K562 (cell line): ENCODE measurements at regions not wholly inside any gene's neighbourhood (a gene's known extent, or its start where the extent isn't known, plus 50 kb on each side); places are given as distances from the start of the nearest gene placed in this dataset.

Source experiments
- GTF2B ChIP-seq: IDR thresholded peaks from 2 replicates; pipeline ENCODE4 v1.6.1; 2011; ENCODE audit not compliant: insufficient read length; ENCODE audit errors: extremely low read depth
- KLF6 ChIP-seq: fragments of 250-450 bp; sonication (Bioruptor Pico); IDR thresholded peaks from 2 replicates; pipeline ENCODE4 v1.4.0; 2020; ENCODE audit warnings: mild to moderate bottlenecking, moderate library complexity, borderline replicate concordance
- SMAD3 ChIP-seq: fragments of 450-650 bp; formaldehyde crosslinking; conservative IDR thresholded peaks from 2 replicates; pipeline ENCODE4 v1.4.0; 2020; ENCODE audit warnings: mild to moderate bottlenecking
- STAG1 ChIP-seq: sonication (generic); formaldehyde crosslinking; IDR thresholded peaks from 2 replicates; pipeline ENCODE4 v1.5.0; 2020; ENCODE audit warnings: missing genetic modification reagents, borderline replicate concordance
- ZBED1 ChIP-seq: IDR thresholded peaks from 2 replicates; pipeline ENCODE4 v1.6.1; 2014
- ZNF780A ChIP-seq: fragments of 250-450 bp; sonication (Bioruptor Pico); IDR thresholded peaks from 2 replicates; pipeline ENCODE4 v1.5.0; 2021; ENCODE audit warnings: mild to moderate bottlenecking
- ZZZ3 ChIP-seq: fragments of 450-650 bp; IDR thresholded peaks from 2 replicates; pipeline ENCODE4 v1.6.1; 2016; ENCODE audit warnings: antibody characterized with exemption, mild to moderate bottlenecking, moderate library complexity
- TF ChIP-seq, protein P1 (sequence below): sonication (generic); formaldehyde crosslinking; IDR thresholded peaks from 2 replicates; pipeline ENCODE4 v1.8.1; 2023; ENCODE audit warnings: mild to moderate bottlenecking, missing genetic modification reagents
- TF ChIP-seq, protein P2 (sequence below): fragments of 250-450 bp; sonication (Bioruptor Pico); IDR thresholded peaks from 2 replicates; pipeline ENCODE4 v1.4.0; 2020; ENCODE audit warnings: mild to moderate bottlenecking
- TF ChIP-seq, protein P3 (sequence below): sonication (generic); formaldehyde crosslinking; IDR thresholded peaks from 2 replicates; pipeline ENCODE4 v1.9.0; 2022; ENCODE audit warnings: mild to moderate bottlenecking, missing genetic modification reagents

DNA sequence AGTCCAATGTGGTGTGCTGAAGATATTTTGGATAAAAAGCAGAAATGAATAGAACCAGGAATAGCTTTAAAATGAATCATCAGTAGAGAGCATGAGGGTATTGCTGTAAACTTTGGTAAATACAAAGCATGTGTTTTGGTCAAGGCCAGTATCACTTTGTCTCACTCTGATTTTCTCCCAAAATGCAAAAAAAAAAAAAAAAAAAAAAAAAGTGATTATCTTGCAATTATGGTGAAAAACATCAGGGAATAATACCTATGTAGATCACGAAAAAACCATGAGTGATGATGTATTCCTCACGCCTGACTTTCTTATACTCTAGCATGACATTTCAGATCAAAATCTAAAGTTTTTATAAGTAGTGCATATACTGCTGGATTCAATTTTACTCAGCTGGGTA, 897.9 kb upstream of the FAT3 start (continued):
- TF ChIP-seq, protein P1, sequence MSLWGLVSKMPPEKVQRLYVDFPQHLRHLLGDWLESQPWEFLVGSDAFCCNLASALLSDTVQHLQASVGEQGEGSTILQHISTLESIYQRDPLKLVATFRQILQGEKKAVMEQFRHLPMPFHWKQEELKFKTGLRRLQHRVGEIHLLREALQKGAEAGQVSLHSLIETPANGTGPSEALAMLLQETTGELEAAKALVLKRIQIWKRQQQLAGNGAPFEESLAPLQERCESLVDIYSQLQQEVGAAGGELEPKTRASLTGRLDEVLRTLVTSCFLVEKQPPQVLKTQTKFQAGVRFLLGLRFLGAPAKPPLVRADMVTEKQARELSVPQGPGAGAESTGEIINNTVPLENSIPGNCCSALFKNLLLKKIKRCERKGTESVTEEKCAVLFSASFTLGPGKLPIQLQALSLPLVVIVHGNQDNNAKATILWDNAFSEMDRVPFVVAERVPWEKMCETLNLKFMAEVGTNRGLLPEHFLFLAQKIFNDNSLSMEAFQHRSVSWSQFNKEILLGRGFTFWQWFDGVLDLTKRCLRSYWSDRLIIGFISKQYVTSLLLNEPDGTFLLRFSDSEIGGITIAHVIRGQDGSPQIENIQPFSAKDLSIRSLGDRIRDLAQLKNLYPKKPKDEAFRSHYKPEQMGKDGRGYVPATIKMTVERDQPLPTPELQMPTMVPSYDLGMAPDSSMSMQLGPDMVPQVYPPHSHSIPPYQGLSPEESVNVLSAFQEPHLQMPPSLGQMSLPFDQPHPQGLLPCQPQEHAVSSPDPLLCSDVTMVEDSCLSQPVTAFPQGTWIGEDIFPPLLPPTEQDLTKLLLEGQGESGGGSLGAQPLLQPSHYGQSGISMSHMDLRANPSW: no peak
- TF ChIP-seq GTF2B (no peak), KLF6 (CRISPR knock-in tag) (no peak), SMAD3 (CRISPR knock-in tag) (no peak), ZBED1 (no peak), ZNF780A (CRISPR knock-in tag) (no peak), ZZZ3 (no peak), STAG1 (no peak)
- TF ChIP-seq, protein P2, sequence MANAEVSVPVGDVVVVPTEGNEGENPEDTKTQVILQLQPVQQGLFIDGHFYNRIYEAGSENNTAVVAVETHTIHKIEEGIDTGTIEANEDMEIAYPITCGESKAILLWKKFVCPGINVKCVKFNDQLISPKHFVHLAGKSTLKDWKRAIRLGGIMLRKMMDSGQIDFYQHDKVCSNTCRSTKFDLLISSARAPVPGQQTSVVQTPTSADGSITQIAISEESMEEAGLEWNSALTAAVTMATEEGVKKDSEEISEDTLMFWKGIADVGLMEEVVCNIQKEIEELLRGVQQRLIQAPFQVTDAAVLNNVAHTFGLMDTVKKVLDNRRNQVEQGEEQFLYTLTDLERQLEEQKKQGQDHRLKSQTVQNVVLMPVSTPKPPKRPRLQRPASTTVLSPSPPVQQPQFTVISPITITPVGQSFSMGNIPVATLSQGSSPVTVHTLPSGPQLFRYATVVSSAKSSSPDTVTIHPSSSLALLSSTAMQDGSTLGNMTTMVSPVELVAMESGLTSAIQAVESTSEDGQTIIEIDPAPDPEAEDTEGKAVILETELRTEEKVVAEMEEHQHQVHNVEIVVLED (CRISPR knock-in tag): no peak
- TF ChIP-seq, protein P3, sequence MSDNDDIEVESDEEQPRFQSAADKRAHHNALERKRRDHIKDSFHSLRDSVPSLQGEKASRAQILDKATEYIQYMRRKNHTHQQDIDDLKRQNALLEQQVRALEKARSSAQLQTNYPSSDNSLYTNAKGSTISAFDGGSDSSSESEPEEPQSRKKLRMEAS (CRISPR knock-in tag): no peak
